DND-41 (cell line): ENCODE measurements at regions not wholly inside any gene's neighbourhood (a gene's known extent, or its start where the extent isn't known, plus 50 kb on each side); places are given as distances from the start of the nearest gene placed in this dataset.

Source experiments
- ATAC-seq: fragments of 200-7000 bp; cut with Tn5 transposase; 3 replicates; pipeline ENCODE4 v1.9.1; 2021; ENCODE audit warnings: low read depth; ENCODE audit not compliant: insufficient read depth
- DNase-seq: peaks from one replicate; pipeline ENCODE4 v3.0.0-alpha.2; 2020
- H2AFZ ChIP-seq: 2 replicates; pipeline ENCODE4 v1.6.0; 2012; ENCODE audit warnings: low read depth, low read length
- H3K27ac ChIP-seq: 2 replicates; pipeline ENCODE4 v1.5.1; 2012; ENCODE audit warnings: low read length, inconsistent platforms
- H3K27me3 ChIP-seq: fragments of 200-600 bp; sonication (generic); 2 replicates; pipeline ENCODE4 v1.6.0; 2012; ENCODE audit warnings: low read length, mild to moderate bottlenecking, inconsistent platforms; ENCODE audit not compliant: insufficient read depth, poor library complexity
- H3K36me3 ChIP-seq: 2 replicates; pipeline ENCODE4 v1.5.1; 2012; ENCODE audit warnings: low read length, inconsistent platforms; ENCODE audit not compliant: insufficient read depth
- H3K4me1 ChIP-seq: 2 replicates; pipeline ENCODE4 v1.5.1; 2012; ENCODE audit warnings: mild to moderate bottlenecking, low read length; ENCODE audit not compliant: insufficient read depth
- H3K4me2 ChIP-seq: 2 replicates; pipeline ENCODE4 v1.6.0; 2012; ENCODE audit warnings: mild to moderate bottlenecking, moderate library complexity, low read length, inconsistent platforms; ENCODE audit not compliant: insufficient read depth
- H3K4me3 ChIP-seq, 2 experiments: fragments of 200-600 bp in 1 of 2; shearing (Covaris generic) in 1 of 2; 2 replicates each; pipeline ENCODE4 v1.5.1; 2012 to 2016; ENCODE audit warnings: inconsistent platforms in 2 of 2, low read length in 2 of 2, mild to moderate bottlenecking in 2 of 2, low read depth in 1 of 2, moderate library complexity in 1 of 2
- H3K79me2 ChIP-seq: 2 replicates; pipeline ENCODE4 v1.6.0; 2012; ENCODE audit warnings: low read length, inconsistent platforms; ENCODE audit not compliant: insufficient read depth
- H3K9ac ChIP-seq: 2 replicates; pipeline ENCODE4 v1.6.0; 2012; ENCODE audit warnings: low read depth, mild to moderate bottlenecking, inconsistent platforms, low read length, moderate library complexity
- H3K9me3 ChIP-seq: 2 replicates; pipeline ENCODE4 v1.5.1; 2012; ENCODE audit warnings: low read length, moderate library complexity, mild to moderate bottlenecking, inconsistent platforms; ENCODE audit not compliant: insufficient read depth, severe bottlenecking
- H4K20me1 ChIP-seq: 2 replicates; pipeline ENCODE4 v1.6.0; 2012; ENCODE audit warnings: low read length; ENCODE audit not compliant: insufficient read depth
- EZH2 ChIP-seq: IDR thresholded peaks from 3 replicates; pipeline ENCODE4 v1.6.1; 2012; ENCODE audit warnings: borderline replicate concordance, low read depth, mild to moderate bottlenecking, moderate library complexity, low read length, inconsistent platforms; ENCODE audit not compliant: severe bottlenecking
- TF ChIP-seq, protein P1 (sequence below): IDR thresholded peaks from 2 replicates; pipeline ENCODE4 v1.5.1; 2012; ENCODE audit warnings: borderline replicate concordance, low read length, moderate library complexity, mild to moderate bottlenecking; ENCODE audit not compliant: poor library complexity, severe bottlenecking; ENCODE audit errors: extremely low read depth

DNA sequence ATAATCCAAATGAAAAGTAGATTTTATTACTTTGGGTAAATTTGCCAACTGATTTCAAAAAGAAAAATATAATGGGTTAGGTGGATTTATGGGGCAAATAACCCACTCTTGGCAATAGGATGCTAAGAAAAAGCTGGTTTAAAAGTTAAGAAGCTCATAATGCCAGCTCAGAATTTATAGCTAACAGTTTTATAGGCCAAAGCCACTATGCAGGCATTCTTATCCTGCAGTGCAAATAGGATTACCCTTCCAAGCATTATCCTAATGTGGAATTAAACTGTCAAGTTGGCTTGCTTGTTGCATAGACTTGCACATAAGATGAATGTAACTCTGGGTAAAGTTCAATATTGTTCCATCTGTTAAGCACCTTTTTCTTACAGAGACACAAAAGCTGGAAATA, 703.0 kb downstream of the PCDH18 start:
- no peak overlapping the region for H3K27ac ChIP-seq
- H3K79me2 ChIP-seq: no peaks in the 10 kb centered on the region
- H3K9me3 ChIP-seq: no peaks in the 10 kb centered on the region
- no peaks in the 10 kb centered on the region for H3K4me1 ChIP-seq
- no peaks in the 10 kb centered on the region for H3K36me3 ChIP-seq
- TF ChIP-seq, protein P1, sequence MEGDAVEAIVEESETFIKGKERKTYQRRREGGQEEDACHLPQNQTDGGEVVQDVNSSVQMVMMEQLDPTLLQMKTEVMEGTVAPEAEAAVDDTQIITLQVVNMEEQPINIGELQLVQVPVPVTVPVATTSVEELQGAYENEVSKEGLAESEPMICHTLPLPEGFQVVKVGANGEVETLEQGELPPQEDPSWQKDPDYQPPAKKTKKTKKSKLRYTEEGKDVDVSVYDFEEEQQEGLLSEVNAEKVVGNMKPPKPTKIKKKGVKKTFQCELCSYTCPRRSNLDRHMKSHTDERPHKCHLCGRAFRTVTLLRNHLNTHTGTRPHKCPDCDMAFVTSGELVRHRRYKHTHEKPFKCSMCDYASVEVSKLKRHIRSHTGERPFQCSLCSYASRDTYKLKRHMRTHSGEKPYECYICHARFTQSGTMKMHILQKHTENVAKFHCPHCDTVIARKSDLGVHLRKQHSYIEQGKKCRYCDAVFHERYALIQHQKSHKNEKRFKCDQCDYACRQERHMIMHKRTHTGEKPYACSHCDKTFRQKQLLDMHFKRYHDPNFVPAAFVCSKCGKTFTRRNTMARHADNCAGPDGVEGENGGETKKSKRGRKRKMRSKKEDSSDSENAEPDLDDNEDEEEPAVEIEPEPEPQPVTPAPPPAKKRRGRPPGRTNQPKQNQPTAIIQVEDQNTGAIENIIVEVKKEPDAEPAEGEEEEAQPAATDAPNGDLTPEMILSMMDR: no peak
- TF ChIP-seq EZH2: no peak
- no peak overlapping the region for H3K9ac ChIP-seq
- no peak for ATAC-seq
- no peak for DNase-seq
- H4K20me1 ChIP-seq: no peaks in the 10 kb centered on the region
- no peak overlapping the region for H3K4me3 ChIP-seq
- no peak overlapping the region for H2AFZ ChIP-seq
- no peaks in the 10 kb centered on the region for H3K27me3 ChIP-seq
- H3K4me2 ChIP-seq: no peak overlapping the region

DNA sequence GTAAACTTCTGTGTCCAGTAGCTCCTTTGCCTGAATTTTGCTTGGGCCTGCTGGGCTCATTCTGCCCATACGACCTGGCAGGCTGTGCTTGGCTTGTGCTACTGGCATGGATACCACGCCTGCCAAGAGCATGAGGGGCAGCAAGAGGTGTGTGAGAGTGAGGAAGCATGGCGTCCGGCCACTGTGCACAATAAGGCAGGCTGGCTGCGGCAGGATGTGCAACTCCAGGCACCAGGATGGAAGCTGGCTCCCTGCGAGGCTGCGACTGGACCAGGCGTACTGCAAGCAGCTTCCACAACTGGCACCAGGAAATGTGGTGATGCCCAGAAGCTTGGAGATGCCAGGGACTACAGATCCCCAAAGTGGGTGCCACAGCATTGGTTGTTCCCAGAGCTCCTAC, 709.3 kb downstream of the PCDH18 start:
- no peak overlapping the region for H2AFZ ChIP-seq
- no peaks in the 10 kb centered on the region for H4K20me1 ChIP-seq
- H3K4me1 ChIP-seq: no peaks in the 10 kb centered on the region
- no peak for DNase-seq
- H3K9me3 ChIP-seq: no peaks in the 10 kb centered on the region
- no peaks in the 10 kb centered on the region for H3K36me3 ChIP-seq
- no peak for ATAC-seq
- no peak overlapping the region for H3K9ac ChIP-seq
- no peak overlapping the region for H3K4me2 ChIP-seq
- no peak overlapping the region for H3K27ac ChIP-seq
- H3K27me3 ChIP-seq: no peaks in the 10 kb centered on the region
- no peak for TF ChIP-seq EZH2
- TF ChIP-seq, protein P1: no peak
- H3K4me3 ChIP-seq: no peak overlapping the region
- H3K79me2 ChIP-seq: no peaks in the 10 kb centered on the region

DNA sequence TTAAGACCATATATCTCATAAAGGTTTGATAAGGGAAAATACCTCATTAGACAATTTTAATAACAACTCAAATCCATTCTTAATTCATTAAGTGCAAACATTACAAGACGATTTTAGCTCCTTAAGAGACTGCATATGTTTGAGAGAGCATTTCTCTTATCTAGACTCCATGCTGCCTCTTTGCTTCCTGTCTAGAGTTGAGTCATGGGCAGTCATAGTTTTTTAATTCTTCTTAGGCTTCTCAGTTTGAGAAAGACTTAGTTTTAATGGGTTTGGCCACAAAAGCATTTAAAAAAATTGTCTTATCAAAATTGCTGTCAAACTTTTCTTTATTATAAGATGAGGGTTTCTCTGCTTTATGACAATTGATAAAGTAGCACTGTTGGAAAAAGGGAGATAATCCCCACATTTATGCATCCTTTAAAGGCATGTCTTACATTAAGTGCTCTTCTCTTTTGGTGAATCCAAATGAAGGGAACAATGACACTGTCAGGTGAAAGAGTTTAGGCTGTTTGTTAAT, 713.4 kb downstream of the PCDH18 start:
- peak; percentile 39; the same call in 1 of the 3 replicates for ATAC-seq
- Histone ChIP-seq H3K79me2 (no peaks in the 10 kb centered on the region), H3K27ac (no peak overlapping the region), H3K4me1 (no peaks in the 10 kb centered on the region), H3K9ac (no peak overlapping the region), H3K4me2 (no peak overlapping the region), H2AFZ (no peak overlapping the region), H3K36me3 (no peaks in the 10 kb centered on the region), H3K4me3 (no peak overlapping the region), H3K9me3 (no peaks in the 10 kb centered on the region), H3K27me3 (no peaks in the 10 kb centered on the region), H4K20me1 (no peaks in the 10 kb centered on the region)
- no peak for DNase-seq
- TF ChIP-seq EZH2: no peak
- TF ChIP-seq, protein P1: no peak
